ENCODE measurements at regions not wholly inside any gene's neighbourhood (a gene's known extent, or its start where the extent isn't known, plus 50 kb on each side); places are given as distances from the start of the nearest gene placed in this dataset.
A peak's percentile ranks its signal among the peaks of the same experiment; 100 is the strongest.

DNA sequence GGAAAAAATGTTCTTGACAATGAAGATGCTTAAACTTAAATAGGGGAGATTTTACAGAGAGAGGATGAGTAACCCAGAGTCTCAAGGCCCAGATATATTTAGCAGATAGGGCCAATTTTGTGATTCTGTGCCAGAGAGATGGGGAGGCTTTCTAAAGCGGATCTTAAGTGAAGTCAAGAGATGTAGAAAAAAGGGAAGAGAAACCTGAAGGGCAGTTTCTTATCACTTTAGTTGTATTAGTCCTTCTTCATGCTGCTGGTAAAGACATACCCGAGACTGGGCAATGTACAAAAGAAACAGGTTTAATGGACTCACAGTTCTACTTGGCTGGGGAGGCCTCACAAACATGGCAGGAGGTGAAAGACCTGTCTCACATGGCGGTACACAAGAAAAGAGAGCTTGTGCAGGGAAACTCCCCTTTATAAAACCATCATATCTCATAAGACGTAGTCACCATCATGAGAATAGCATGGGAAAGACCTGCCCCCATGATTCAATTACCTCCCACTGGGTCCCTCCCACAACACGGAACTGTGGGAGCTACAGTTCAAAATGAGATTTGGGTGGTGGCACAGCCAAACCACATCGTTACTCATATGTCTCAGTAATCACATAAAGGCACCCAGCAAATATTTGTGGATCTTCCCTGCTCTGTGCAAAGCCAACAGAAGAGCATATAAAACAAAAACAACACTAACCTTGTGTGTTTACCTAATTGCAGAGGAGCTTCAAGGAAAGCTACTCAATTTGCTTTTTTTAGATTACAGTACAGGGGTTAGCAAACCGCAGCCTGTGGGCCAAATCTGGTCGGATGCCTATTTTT, 102.6 kb upstream of the MYCBP2 start:
- no peak overlapping the region for H3K4me3 ChIP-seq (ENCODE audit: low read depth, low read length)
- TF ChIP-seq, protein P1, sequence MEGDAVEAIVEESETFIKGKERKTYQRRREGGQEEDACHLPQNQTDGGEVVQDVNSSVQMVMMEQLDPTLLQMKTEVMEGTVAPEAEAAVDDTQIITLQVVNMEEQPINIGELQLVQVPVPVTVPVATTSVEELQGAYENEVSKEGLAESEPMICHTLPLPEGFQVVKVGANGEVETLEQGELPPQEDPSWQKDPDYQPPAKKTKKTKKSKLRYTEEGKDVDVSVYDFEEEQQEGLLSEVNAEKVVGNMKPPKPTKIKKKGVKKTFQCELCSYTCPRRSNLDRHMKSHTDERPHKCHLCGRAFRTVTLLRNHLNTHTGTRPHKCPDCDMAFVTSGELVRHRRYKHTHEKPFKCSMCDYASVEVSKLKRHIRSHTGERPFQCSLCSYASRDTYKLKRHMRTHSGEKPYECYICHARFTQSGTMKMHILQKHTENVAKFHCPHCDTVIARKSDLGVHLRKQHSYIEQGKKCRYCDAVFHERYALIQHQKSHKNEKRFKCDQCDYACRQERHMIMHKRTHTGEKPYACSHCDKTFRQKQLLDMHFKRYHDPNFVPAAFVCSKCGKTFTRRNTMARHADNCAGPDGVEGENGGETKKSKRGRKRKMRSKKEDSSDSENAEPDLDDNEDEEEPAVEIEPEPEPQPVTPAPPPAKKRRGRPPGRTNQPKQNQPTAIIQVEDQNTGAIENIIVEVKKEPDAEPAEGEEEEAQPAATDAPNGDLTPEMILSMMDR (IDR thresholded peaks at IDR 0.05; ENCODE audit: control insufficient read depth, extremely low read depth, insufficient read depth): no peak
- peak; percentile 89 for DNase-seq (ENCODE audit: low read depth)

DNA sequence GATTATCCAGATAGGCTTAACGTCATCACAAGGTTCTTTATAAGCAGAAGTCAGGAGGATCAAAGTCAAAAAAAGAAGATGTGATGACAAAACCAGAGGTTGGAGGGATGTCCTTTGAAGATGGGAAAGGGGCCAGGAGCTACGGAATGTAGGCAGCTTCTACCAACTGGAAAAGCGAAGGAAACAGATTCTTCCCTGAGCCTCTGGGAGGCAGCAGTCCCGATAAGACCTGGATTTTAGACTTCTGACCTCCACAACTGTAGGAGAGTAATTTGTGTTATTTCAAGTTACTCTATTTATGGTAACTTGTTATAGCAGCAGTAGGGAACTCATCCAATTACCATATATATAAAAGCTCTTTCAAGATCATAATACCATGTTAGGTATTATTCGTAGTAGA, 98.8 kb upstream of the MYCBP2 start:
- TF ChIP-seq, protein P1 (IDR thresholded peaks at IDR 0.05; ENCODE audit: control insufficient read depth, extremely low read depth, insufficient read depth): no peak
- H3K4me3 ChIP-seq (ENCODE audit: low read depth, low read length): no peak overlapping the region
- DNase-seq (ENCODE audit: low read depth): no peak

DNA sequence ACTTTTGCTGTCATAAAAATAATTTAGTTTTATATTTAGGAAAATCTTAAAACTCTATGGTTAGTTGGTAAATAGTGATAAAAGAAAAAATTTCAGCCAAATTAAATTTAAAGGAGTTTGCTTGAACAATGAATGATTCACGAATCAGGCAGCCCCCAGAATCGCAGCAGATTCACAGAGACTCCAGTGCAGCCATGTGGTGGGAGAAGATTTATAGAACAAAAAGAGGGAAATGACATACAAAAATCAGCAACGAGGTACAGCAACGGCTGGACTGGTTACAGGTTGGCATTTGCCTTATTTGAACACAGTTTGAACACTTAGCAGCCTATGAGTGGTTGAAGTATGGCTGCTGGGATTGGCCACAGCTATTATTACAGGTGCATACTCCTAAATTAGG, 96.4 kb upstream of the MYCBP2 start:
- no peak overlapping the region for H3K4me3 ChIP-seq (ENCODE audit: low read depth, low read length)
- TF ChIP-seq, protein P1 (IDR thresholded peaks at IDR 0.05; ENCODE audit: control insufficient read depth, extremely low read depth, insufficient read depth): no peak
- no peak for DNase-seq (ENCODE audit: low read depth)

GRCh38 chr13:77422724-77423123, 95.8 kb upstream of the MYCBP2 start:
- no peak overlapping the region for H3K4me3 ChIP-seq (ENCODE audit: low read depth, low read length)

DNA sequence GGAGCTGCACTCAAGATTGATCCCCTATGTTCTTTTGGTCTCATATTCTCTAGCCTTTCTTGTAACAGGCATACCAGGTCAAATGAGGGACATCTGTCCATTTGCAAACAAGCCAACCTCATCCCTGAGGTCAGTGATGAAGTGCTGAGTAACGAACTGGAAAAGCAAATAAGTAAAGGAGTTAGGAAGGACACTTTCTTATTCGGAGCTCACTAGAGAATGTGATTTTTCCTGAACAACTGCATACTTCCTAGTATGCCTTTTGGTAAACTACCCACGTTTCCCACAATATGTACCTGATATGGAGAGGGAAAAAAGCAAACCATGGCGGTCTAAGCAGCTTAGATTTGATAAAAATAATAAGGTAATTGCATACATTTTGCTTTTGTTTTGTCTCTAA, 91.0 kb upstream of the MYCBP2 start:
- no peak overlapping the region for H3K4me3 ChIP-seq (ENCODE audit: low read depth, low read length)
- DNase-seq (ENCODE audit: low read depth): no peak
- TF ChIP-seq, protein P1 (IDR thresholded peaks at IDR 0.05; ENCODE audit: control insufficient read depth, extremely low read depth, insufficient read depth): no peak

More at GRCh38 chr13:77422724-77423123, 95.8 kb upstream of the MYCBP2 start:
- TF ChIP-seq, protein P1 (IDR thresholded peaks at IDR 0.05; ENCODE audit: control insufficient read depth, extremely low read depth, insufficient read depth): no peak
- DNase-seq (ENCODE audit: low read depth): no peak

GRCh38 chr13:77416666-77417212, 89.8 kb upstream of the MYCBP2 start:
- TF ChIP-seq, protein P1 (IDR thresholded peaks at IDR 0.05; ENCODE audit: control insufficient read depth, extremely low read depth, insufficient read depth): no peak
- DNase-seq (ENCODE audit: low read depth): no peak
- H3K4me3 ChIP-seq (ENCODE audit: low read depth, low read length): no peak overlapping the region
